Calu3 (cell line): ENCODE measurements at regions not wholly inside any gene's neighbourhood (a gene's known extent, or its start where the extent isn't known, plus 50 kb on each side); places are given as distances from the start of the nearest gene placed in this dataset.

Experiments
- BruUV-seq: library from RNA; stranded (reverse); fragments of 400-500 nt; replicated peaks from 2 replicates; lab custom pipeline; 2021; lab: Mats Ljungman, UMichigan
- CTCF ChIA-PET: fragments of 300-600 bp; sonication (Branson Sonifier 250); formaldehyde crosslinking; loops from one replicate; lab custom pipeline; 2022; ENCODE audit warnings: antibody characterized with exemption; lab: Charles Lee
- DNase-seq: peaks from one replicate; pipeline ENCODE4 v3.0.0; 2022
- H3K27ac Mint-ChIP-seq: one replicate; pipeline ENCODE4 v1.8.0; 2022; ENCODE audit warnings: mixed read lengths; ENCODE audit not compliant: unreplicated experiment
- H3K27me3 Mint-ChIP-seq: one replicate; pipeline ENCODE4 v1.8.0; 2022; ENCODE audit warnings: mixed read lengths; ENCODE audit not compliant: unreplicated experiment
- H3K36me3 Mint-ChIP-seq: one replicate; pipeline ENCODE4 v1.8.0; 2022; ENCODE audit warnings: mild to moderate bottlenecking, moderate library complexity, mixed read lengths; ENCODE audit not compliant: insufficient read depth, unreplicated experiment
- H3K4me1 Mint-ChIP-seq: one replicate; pipeline ENCODE4 v1.8.0; 2022; ENCODE audit warnings: mild to moderate bottlenecking, low read depth, mixed read lengths; ENCODE audit not compliant: unreplicated experiment
- H3K4me3 Mint-ChIP-seq: one replicate; pipeline ENCODE4 v1.8.0; 2022; ENCODE audit warnings: mild to moderate bottlenecking, low read depth, moderate library complexity, mixed read lengths; ENCODE audit not compliant: unreplicated experiment
- H3K9me3 Mint-ChIP-seq: one replicate; pipeline ENCODE4 v1.8.0; 2022; ENCODE audit warnings: low read depth, mixed read lengths; ENCODE audit not compliant: unreplicated experiment
- intact Hi-C: fragments of 100-400 bp; cut with micrococcal nuclease; formaldehyde crosslinking; loops from one replicate; pipeline ENCODE4 v1.10.0; 2022; ENCODE audit not compliant: unreplicated experiment
- TF ChIP-seq, protein P1 (sequence below): fragments of 200-600 bp; IDR thresholded peaks from one replicate; pipeline ENCODE4 v1.8.0; 2022; ENCODE audit warnings: antibody characterized with exemption; ENCODE audit not compliant: unreplicated experiment

DNA sequence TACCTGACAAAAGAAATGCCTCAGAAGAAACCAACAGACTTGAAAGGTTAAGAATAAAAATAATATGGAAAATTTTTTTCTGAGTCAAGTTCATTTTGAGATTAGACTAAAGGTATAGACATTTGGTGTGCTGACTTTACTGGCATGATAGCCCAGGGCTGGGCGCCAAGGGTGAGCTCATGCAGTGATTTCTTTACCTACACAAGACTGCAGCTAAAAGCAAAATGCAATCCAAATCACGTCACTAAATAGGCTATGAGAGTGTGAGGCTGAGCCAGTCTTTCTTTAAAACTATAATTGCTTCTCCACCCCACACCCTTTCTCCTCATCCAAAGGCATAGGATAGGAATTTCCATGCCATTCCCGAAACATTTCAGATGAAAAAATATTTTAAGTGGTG, 196.5 kb downstream of the FAM76B start:
- no TSS peak for BruUV-seq
- H3K4me3 Mint-ChIP-seq = no peak overlapping the region
- H3K4me1 Mint-ChIP-seq = no peaks in the 10 kb centered on the region
- peaks cover 2% of the 10 kb centered on the region for H3K9me3 Mint-ChIP-seq
- DNase-seq = no peak
- H3K27ac Mint-ChIP-seq = no peak overlapping the region
- TF ChIP-seq, protein P1, sequence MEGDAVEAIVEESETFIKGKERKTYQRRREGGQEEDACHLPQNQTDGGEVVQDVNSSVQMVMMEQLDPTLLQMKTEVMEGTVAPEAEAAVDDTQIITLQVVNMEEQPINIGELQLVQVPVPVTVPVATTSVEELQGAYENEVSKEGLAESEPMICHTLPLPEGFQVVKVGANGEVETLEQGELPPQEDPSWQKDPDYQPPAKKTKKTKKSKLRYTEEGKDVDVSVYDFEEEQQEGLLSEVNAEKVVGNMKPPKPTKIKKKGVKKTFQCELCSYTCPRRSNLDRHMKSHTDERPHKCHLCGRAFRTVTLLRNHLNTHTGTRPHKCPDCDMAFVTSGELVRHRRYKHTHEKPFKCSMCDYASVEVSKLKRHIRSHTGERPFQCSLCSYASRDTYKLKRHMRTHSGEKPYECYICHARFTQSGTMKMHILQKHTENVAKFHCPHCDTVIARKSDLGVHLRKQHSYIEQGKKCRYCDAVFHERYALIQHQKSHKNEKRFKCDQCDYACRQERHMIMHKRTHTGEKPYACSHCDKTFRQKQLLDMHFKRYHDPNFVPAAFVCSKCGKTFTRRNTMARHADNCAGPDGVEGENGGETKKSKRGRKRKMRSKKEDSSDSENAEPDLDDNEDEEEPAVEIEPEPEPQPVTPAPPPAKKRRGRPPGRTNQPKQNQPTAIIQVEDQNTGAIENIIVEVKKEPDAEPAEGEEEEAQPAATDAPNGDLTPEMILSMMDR = no peak
- no peaks in the 10 kb centered on the region for H3K36me3 Mint-ChIP-seq
- H3K27me3 Mint-ChIP-seq = peaks cover 11% of the 10 kb centered on the region
- intact Hi-C loops = no loop called here
- CTCF ChIA-PET = no interaction called here

DNA sequence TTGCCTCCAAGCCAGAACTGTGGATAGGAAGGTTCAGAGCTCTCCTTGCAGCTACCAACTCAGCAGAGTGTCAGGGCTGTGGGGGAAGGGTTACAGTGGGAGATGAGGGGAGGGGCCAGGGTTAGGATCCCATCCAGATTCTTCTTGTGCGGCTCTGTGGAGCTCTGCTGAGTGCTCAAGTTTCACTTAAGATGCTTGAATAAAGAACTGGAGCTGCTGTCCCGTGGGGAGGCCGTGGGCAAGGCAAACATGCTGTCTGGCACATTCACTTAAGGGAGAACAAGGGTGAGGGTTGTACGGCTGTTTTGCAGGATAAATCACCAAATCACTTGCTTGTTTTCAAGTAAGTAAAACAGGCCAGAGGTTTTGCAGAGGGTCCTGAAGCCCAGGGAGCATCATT, 197.1 kb downstream of the FAM76B start:
- Mint-ChIP-seq H3K27me3 (peaks cover 11% of the 10 kb centered on the region), H3K36me3 (no peaks in the 10 kb centered on the region), H3K9me3 (peaks cover 2% of the 10 kb centered on the region), H3K4me3 (no peak overlapping the region), H3K27ac (no peak overlapping the region), H3K4me1 (no peaks in the 10 kb centered on the region)
- CTCF ChIA-PET = no interaction called here
- intact Hi-C loops = no loop called here
- TF ChIP-seq, protein P1 = no peak
- no peak for DNase-seq
- no TSS peak for BruUV-seq

DNA sequence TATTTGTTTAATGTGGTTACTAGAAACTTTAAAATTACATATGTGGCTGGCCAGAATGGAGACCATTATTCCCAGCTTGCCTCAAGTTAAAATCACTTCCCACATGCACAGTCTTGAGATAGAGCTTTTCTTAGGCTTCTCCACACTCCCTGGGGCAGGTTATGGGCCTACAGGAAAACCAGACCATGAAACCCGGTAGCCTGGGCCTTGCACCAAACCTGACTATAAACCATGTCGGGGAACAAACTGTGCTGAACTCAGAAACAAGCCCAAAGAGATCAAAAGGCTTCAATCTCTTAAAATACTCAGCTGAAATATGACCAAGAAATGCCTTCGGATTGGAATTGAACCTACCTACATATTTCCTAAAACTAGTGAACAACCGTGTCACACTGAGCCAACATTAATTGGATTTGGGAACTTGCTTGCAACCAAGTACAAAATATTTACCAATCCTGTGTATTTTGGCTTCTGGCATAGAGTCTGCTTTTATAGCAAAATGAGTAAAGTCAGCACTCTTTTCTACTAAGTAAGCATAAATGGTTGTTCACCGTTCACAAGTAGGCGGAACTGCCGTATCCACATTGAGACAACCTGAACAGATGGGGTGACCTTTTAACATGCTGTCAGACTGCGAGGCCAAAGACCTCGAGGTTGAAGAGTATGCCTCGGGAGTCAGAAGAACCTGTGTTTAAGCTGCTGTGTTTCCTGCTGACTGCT, 199.5 kb downstream of the FAM76B start:
- no peak overlapping the region for H3K4me3 Mint-ChIP-seq
- CTCF ChIA-PET = no interaction called here
- intact Hi-C loops = no loop called here

DNA sequence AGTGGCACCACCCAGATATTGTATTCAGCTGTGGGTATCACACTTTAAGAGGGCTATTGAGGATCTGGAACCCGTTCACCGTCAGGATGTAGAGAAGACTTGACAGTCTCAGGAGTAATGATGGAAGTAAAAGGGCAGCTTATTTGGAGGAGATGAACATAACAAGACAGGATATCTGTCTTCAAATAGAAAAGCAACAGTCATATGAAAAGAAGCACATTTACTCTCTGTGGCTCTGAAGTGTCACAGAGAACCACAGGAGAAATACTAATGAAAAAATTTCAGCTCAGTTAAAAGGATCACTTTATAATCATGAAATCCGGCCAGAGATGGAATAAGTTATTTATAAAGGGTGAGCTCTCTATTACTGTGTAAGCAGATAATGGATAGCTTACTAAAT, 200.8 kb downstream of the FAM76B start:
- intact Hi-C loops = no loop called here
- H3K36me3 Mint-ChIP-seq = no peaks in the 10 kb centered on the region

More for the DNA sequence above, 199.5 kb downstream of the FAM76B start:
- Mint-ChIP-seq H3K9me3 (peaks cover 2% of the 10 kb centered on the region), H3K4me1 (no peaks in the 10 kb centered on the region), H3K27me3 (peaks cover 11% of the 10 kb centered on the region), H3K27ac (no peak overlapping the region), H3K36me3 (no peaks in the 10 kb centered on the region)
- BruUV-seq = no TSS peak
- no peak for DNase-seq
- TF ChIP-seq, protein P1 = no peak

More for the DNA sequence above, 200.8 kb downstream of the FAM76B start:
- TF ChIP-seq, protein P1 = no peak
- H3K4me1 Mint-ChIP-seq = no peaks in the 10 kb centered on the region
- peaks cover 11% of the 10 kb centered on the region for H3K27me3 Mint-ChIP-seq
- no peak for DNase-seq
- CTCF ChIA-PET = no interaction called here
- H3K27ac Mint-ChIP-seq = no peak overlapping the region
- no peaks in the 10 kb centered on the region for H3K9me3 Mint-ChIP-seq
- BruUV-seq = no TSS peak
- no peak overlapping the region for H3K4me3 Mint-ChIP-seq
